Gastroesophageal sphincter (tissue), 4 donors: ENCODE measurements at regions not wholly inside any gene's neighbourhood (a gene's known extent, or its start where the extent isn't known, plus 50 kb on each side); places are given as distances from the start of the nearest gene placed in this dataset.

ENCODE experiments used
- ATAC-seq: fragments of 150-250 bp; one replicate; pipeline ENCODE4 v1.9.1; 2016; ENCODE audit warnings: mild to moderate bottlenecking, moderate library complexity
- H3K27ac ChIP-seq, 4 donors: fragments of 200-600 bp; sonication (generic) in 3 of 4; 1 replicate in 3 of 4; 2 replicates in 1 of 4; pipeline ENCODE4 v1.5.1; 2016 to 2019
- H3K27me3 ChIP-seq: fragments of 200-600 bp; sonication (generic); one replicate; pipeline ENCODE4 v1.5.1; 2019
- H3K36me3 ChIP-seq, 2 donors: fragments of 200-600 bp; sonication (generic); one replicate each; pipeline ENCODE4 v1.5.1; 2019; ENCODE audit warnings: control low read depth in 1 of 2
- H3K4me1 ChIP-seq, 3 donors: fragments of 200-600 bp; sonication (generic); 1 replicate in 2 of 3; 2 replicates in 1 of 3; pipeline ENCODE4 v1.5.1; 2016 to 2019; ENCODE audit warnings: control low read depth in 2 of 3
- H3K4me3 ChIP-seq, 2 donors: fragments of 200-600 bp; sonication (generic); one replicate each; pipeline ENCODE4 v1.5.1; 2019; ENCODE audit warnings: mild to moderate bottlenecking in 1 of 2, moderate library complexity in 1 of 2
- H3K9me3 ChIP-seq, 3 donors: fragments of 200-600 bp; sonication (generic); one replicate each; pipeline ENCODE4 v1.5.1; 2017 to 2019; ENCODE audit warnings: control low read depth in 2 of 3
- EP300 ChIP-seq: sonication (generic); formaldehyde crosslinking; IDR thresholded peaks from one replicate; pipeline ENCODE4 v1.6.1; 2017; ENCODE audit warnings: antibody characterized with exemption, mild to moderate bottlenecking
- POLR2A ChIP-seq, 2 donors: fragments of 450-650 bp; IDR thresholded peaks; one replicate each; pipeline ENCODE4 v1.6.1; 2017; ENCODE audit warnings: antibody characterized with exemption in 2 of 2, mild to moderate bottlenecking in 2 of 2, moderate library complexity in 1 of 2
- POLR2AphosphoS5 ChIP-seq: sonication (generic); formaldehyde crosslinking; IDR thresholded peaks from one replicate; pipeline ENCODE4 v1.6.1; 2017; ENCODE audit warnings: antibody characterized with exemption
- WGBS, 2 donors: methylation state at CpG; one replicate each; pipeline ENCODE4 v1.1.5; 2018; ENCODE audit warnings: low coverage in 1 of 2; 5-methylcytosine and 5-hydroxymethylcytosine counted together
- TF ChIP-seq, protein P1 (sequence below), 4 experiments: fragments of 200-600 bp in 2 of 4; fragments of 450-650 bp in 2 of 4; sonication (generic) in 1 of 4; IDR thresholded peaks; one replicate each; pipeline ENCODE4 v1.5.1; 2017 to 2019; ENCODE audit warnings: antibody characterized with exemption in 4 of 4, mild to moderate bottlenecking in 2 of 4, moderate library complexity in 2 of 4

GRCh38 chr12:131530422-131530821 is 180.5 kb upstream of the SFSWAP start:
- Histone ChIP-seq H3K27ac (no peak overlapping the region), H3K36me3 (no peaks in the 10 kb centered on the region), H3K4me1 (no peaks in the 10 kb centered on the region), H3K4me3 (no peak overlapping the region), H3K9me3 (no peaks in the 10 kb centered on the region), H3K27me3 (peaks cover 56% of the 10 kb centered on the region)
- TF ChIP-seq, protein P1, sequence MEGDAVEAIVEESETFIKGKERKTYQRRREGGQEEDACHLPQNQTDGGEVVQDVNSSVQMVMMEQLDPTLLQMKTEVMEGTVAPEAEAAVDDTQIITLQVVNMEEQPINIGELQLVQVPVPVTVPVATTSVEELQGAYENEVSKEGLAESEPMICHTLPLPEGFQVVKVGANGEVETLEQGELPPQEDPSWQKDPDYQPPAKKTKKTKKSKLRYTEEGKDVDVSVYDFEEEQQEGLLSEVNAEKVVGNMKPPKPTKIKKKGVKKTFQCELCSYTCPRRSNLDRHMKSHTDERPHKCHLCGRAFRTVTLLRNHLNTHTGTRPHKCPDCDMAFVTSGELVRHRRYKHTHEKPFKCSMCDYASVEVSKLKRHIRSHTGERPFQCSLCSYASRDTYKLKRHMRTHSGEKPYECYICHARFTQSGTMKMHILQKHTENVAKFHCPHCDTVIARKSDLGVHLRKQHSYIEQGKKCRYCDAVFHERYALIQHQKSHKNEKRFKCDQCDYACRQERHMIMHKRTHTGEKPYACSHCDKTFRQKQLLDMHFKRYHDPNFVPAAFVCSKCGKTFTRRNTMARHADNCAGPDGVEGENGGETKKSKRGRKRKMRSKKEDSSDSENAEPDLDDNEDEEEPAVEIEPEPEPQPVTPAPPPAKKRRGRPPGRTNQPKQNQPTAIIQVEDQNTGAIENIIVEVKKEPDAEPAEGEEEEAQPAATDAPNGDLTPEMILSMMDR (IDR thresholded peaks at IDR 0.05) = no peak
- TF ChIP-seq POLR2AphosphoS5 (no peak), POLR2A (IDR thresholded peaks at IDR 0.05) (no peak), EP300 (no peak)
- 18 to 29% methylated on average over 2 to 3 of the region's 5 CpGs for WGBS, 2 donors
- ATAC-seq = no peak

- H3K9me3 ChIP-seq = no peaks in the 10 kb centered on the region
- H3K27me3 ChIP-seq = peaks cover 52% of the 10 kb centered on the region
- H3K36me3 ChIP-seq = no peaks in the 10 kb centered on the region
- H3K4me1 ChIP-seq = no peaks in the 10 kb centered on the region
- H3K4me3 ChIP-seq = no peak overlapping the region
- 67 to 97% methylated on average over 3 to 6 of the region's 12 CpGs for WGBS, 2 donors
- no peak for ATAC-seq
- TF ChIP-seq, protein P1 (IDR thresholded peaks at IDR 0.05) = no peak
- TF ChIP-seq POLR2AphosphoS5 (no peak), POLR2A (IDR thresholded peaks at IDR 0.05) (no peak), EP300 (no peak)
- no peak overlapping the region for H3K27ac ChIP-seq
Observed at GRCh38 chr12:131533139-131533538, 177.8 kb upstream of the SFSWAP start.

- no peaks in the 10 kb centered on the region for H3K36me3 ChIP-seq
- ATAC-seq = no peak
- no peaks in the 10 kb centered on the region for H3K9me3 ChIP-seq
- no peak overlapping the region for H3K4me3 ChIP-seq
- no peak overlapping the region for H3K27ac ChIP-seq
- WGBS, 2 donors = 88 to 89% methylated on average over 3 to 5 of the region's 5 CpGs
- H3K4me1 ChIP-seq = no peaks in the 10 kb centered on the region
- H3K27me3 ChIP-seq = peaks cover 45% of the 10 kb centered on the region
- TF ChIP-seq, protein P1 (IDR thresholded peaks at IDR 0.05) = no peak
- TF ChIP-seq POLR2A (IDR thresholded peaks at IDR 0.05) (no peak), EP300 (no peak), POLR2AphosphoS5 (no peak)
Observed at GRCh38 chr12:131535779-131536178, 175.1 kb upstream of the SFSWAP start.

GRCh38 chr12:131536337-131536736 is 174.6 kb upstream of the SFSWAP start:
- ATAC-seq = no peak
- no peaks in the 10 kb centered on the region for H3K4me1 ChIP-seq
- no peaks in the 10 kb centered on the region for H3K9me3 ChIP-seq
- H3K36me3 ChIP-seq = no peaks in the 10 kb centered on the region
- WGBS, 2 donors = 62 to 69% methylated on average over 4 of the region's 11 CpGs
- H3K4me3 ChIP-seq = no peak overlapping the region
- TF ChIP-seq, protein P1 (IDR thresholded peaks at IDR 0.05) = no peak
- no peak for TF ChIP-seq POLR2AphosphoS5
- no peak for TF ChIP-seq EP300
- no peak for TF ChIP-seq POLR2A (IDR thresholded peaks at IDR 0.05)
- H3K27ac ChIP-seq = no peak overlapping the region
- peaks cover 43% of the 10 kb centered on the region for H3K27me3 ChIP-seq

- Histone ChIP-seq H3K4me1 (no peaks in the 10 kb centered on the region), H3K27ac (no peak overlapping the region), H3K36me3 (no peaks in the 10 kb centered on the region), H3K4me3 (no peak overlapping the region), H3K27me3 (peaks cover 42% of the 10 kb centered on the region), H3K9me3 (no peaks in the 10 kb centered on the region)
- no peak for ATAC-seq
- 60 to 90% methylated on average over 1 to 2 of the region's 13 CpGs for WGBS, 2 donors
- no peak for TF ChIP-seq EP300
- no peak for TF ChIP-seq POLR2A (IDR thresholded peaks at IDR 0.05)
- TF ChIP-seq, protein P1 (IDR thresholded peaks at IDR 0.05) = no peak
- TF ChIP-seq POLR2AphosphoS5 = no peak
Observed at GRCh38 chr12:131536766-131537165, 174.1 kb upstream of the SFSWAP start.
